Trophoblast cell (in vitro differentiated cells and primary cell): ENCODE measurements at regions not wholly inside any gene's neighbourhood (a gene's known extent, or its start where the extent isn't known, plus 50 kb on each side); places are given as distances from the start of the nearest gene placed in this dataset.

ENCODE experiments used
- DNase-seq, 2 donors: peaks; one replicate each; pipeline ENCODE4 v3.0.0-alpha.2; 2016
- H2AFZ ChIP-seq: 2 replicates; pipeline ENCODE4 v1.6.1; 2013; ENCODE audit warnings: low read length, moderate library complexity, mild to moderate bottlenecking; ENCODE audit not compliant: insufficient read depth, poor library complexity
- H2AK5ac ChIP-seq: 2 replicates; pipeline ENCODE4 v1.6.1; 2013; ENCODE audit warnings: mild to moderate bottlenecking, low read length
- H2BK120ac ChIP-seq: 2 replicates; pipeline ENCODE4 v1.6.1; 2013; ENCODE audit warnings: low read length, mild to moderate bottlenecking, moderate library complexity; ENCODE audit not compliant: insufficient read depth, poor library complexity
- H2BK12ac ChIP-seq: 2 replicates; pipeline ENCODE4 v1.6.1; 2013; ENCODE audit warnings: mild to moderate bottlenecking, low read length, moderate library complexity
- H2BK5ac ChIP-seq: 2 replicates; pipeline ENCODE4 v1.6.1; 2013; ENCODE audit warnings: low read length, low read depth, moderate library complexity, mild to moderate bottlenecking; ENCODE audit not compliant: poor library complexity
- H3K14ac ChIP-seq: 2 replicates; pipeline ENCODE4 v1.6.1; 2013; ENCODE audit warnings: mild to moderate bottlenecking, low read length
- H3K18ac ChIP-seq: 2 replicates; pipeline ENCODE4 v1.6.1; 2013; ENCODE audit warnings: mild to moderate bottlenecking, low read length
- H3K23ac ChIP-seq: 2 replicates; pipeline ENCODE4 v1.6.1; 2013; ENCODE audit warnings: low read length
- H3K27ac ChIP-seq: 2 replicates; pipeline ENCODE4 v1.5.1; 2013; ENCODE audit warnings: low read depth, mild to moderate bottlenecking, inconsistent platforms, low read length, moderate library complexity
- H3K27me3 ChIP-seq: 2 replicates; pipeline ENCODE4 v1.6.1; 2013; ENCODE audit warnings: inconsistent platforms, mild to moderate bottlenecking, low read length, moderate library complexity; ENCODE audit not compliant: insufficient read depth
- H3K36me3 ChIP-seq, 2 experiments: 1 replicate in 1 of 2; 2 replicates in 1 of 2; pipeline ENCODE4 v1.6.1; 2013; ENCODE audit warnings: low read length in 2 of 2, mild to moderate bottlenecking in 2 of 2, moderate library complexity in 1 of 2; ENCODE audit not compliant: insufficient read depth in 2 of 2, control insufficient read depth in 1 of 2
- H3K4ac ChIP-seq: 2 replicates; pipeline ENCODE4 v1.6.1; 2013; ENCODE audit warnings: low read depth, mild to moderate bottlenecking, low read length, moderate library complexity
- H3K4me1 ChIP-seq, 2 experiments: 1 replicate in 1 of 2; 2 replicates in 1 of 2; pipeline ENCODE4 v1.6.1; 2013; ENCODE audit warnings: low read length in 2 of 2, mild to moderate bottlenecking in 2 of 2, moderate library complexity in 1 of 2; ENCODE audit not compliant: insufficient read depth in 2 of 2, control insufficient read depth in 1 of 2
- H3K4me2 ChIP-seq: 2 replicates; pipeline ENCODE4 v1.6.1; 2013; ENCODE audit warnings: inconsistent platforms, mild to moderate bottlenecking, low read length, moderate library complexity
- H3K4me3 ChIP-seq: 2 replicates; pipeline ENCODE4 v1.5.1; 2013; ENCODE audit warnings: mild to moderate bottlenecking, low read depth, low read length, inconsistent platforms
- H3K79me1 ChIP-seq: one replicate; pipeline ENCODE4 v1.6.1; 2013; ENCODE audit warnings: low read length
- H3K79me2 ChIP-seq: 2 replicates; pipeline ENCODE4 v1.6.1; 2013; ENCODE audit warnings: low read length, mild to moderate bottlenecking; ENCODE audit not compliant: control insufficient read depth, insufficient read depth, poor library complexity
- H3K9ac ChIP-seq: 2 replicates; pipeline ENCODE4 v1.6.1; 2013; ENCODE audit warnings: mild to moderate bottlenecking, low read length
- H3K9me3 ChIP-seq: 2 replicates; pipeline ENCODE4 v1.6.1; 2013; ENCODE audit warnings: low read depth, mild to moderate bottlenecking, control low read depth, inconsistent platforms, low read length; ENCODE audit not compliant: insufficient read depth
- H4K12ac ChIP-seq: 2 replicates; pipeline ENCODE4 v1.6.1; 2013; ENCODE audit warnings: low read depth, mild to moderate bottlenecking, low read length, moderate library complexity
- H4K8ac ChIP-seq: 2 replicates; pipeline ENCODE4 v1.6.1; 2013; ENCODE audit warnings: low read depth, mild to moderate bottlenecking, low read length, moderate library complexity
- H4K91ac ChIP-seq: one replicate; pipeline ENCODE4 v1.6.1; 2013; ENCODE audit warnings: low read depth, mild to moderate bottlenecking, low read length, moderate library complexity
- WGBS: extraction: QIAGEN DNeasy Blood & Tissue Kit; methylation state at CpG from one replicate; pipeline ENCODE4 v1.1.7; 2013; ENCODE audit warnings: missing lambda C conversion rate; ENCODE audit not compliant: insufficient read length, insufficient coverage; ENCODE audit errors: extremely low coverage; 5-methylcytosine and 5-hydroxymethylcytosine counted together

DNA sequence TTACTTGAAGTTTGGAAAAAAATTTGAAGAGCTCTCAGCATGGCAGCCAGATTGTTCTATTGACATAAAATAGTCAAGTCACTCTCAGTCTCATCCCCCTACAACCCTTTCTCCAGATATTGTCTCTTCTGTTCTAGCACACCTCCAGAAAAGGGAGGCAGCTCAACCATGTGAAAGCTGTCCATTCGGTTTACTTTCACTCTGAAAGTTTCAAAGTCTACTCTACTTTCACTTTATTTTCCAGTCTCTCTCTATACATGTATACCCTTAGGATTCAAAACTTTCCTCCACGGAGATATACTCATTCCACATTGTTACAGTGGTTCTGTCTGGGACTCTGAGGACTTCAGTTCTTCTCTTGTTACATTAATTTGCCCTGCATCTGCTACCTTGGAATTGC, 111.0 kb upstream of the STAC start:
- Histone ChIP-seq H3K79me2 (no peaks in the 10 kb centered on the region), H4K8ac (no peak overlapping the region), H2BK12ac (no peak overlapping the region), H3K4me2 (no peak overlapping the region), H3K4me3 (no peak overlapping the region), H2BK5ac (no peak overlapping the region), H3K18ac (no peak overlapping the region), H3K9me3 (no peaks in the 10 kb centered on the region), H4K12ac (no peak overlapping the region), H2AK5ac (no peak overlapping the region), H3K27me3 (no peaks in the 10 kb centered on the region), H3K79me1 (no peaks in the 10 kb centered on the region), H2AFZ (no peak overlapping the region), H2BK120ac (no peak overlapping the region), H3K4me1 (no peaks in the 10 kb centered on the region), H3K27ac (no peak overlapping the region), H3K9ac (no peak overlapping the region), H3K4ac (no peak overlapping the region), H3K14ac (no peak overlapping the region), H4K91ac (no peak overlapping the region), H3K36me3 (no peaks in the 10 kb centered on the region), H3K23ac (no peak overlapping the region)
- no peak for DNase-seq
- no CpG with 5 or more reads among the region's 2 CpGs for WGBS

DNA sequence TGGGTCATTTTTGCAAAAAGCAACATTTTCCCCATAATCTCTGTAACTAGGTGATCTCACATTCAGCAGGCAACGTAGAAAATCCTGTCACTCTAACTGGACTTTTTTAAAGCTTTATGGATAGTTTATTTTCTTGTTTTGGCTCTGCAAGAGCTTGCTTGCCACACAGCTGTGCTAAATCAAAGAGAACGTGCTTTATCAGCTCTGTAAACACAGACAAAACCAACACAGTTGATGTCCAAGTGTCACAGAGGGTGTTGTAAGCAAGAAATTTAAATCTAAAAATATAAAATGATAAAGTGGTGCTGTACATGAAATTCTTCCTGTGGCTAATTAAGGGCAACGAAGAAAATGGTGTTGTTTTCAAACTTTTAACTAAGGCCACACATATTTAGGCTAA, 97.5 kb upstream of the STAC start:
- H3K23ac ChIP-seq: no peak overlapping the region
- WGBS: no CpG with 5 or more reads among the region's 3 CpGs
- no peak overlapping the region for H3K27ac ChIP-seq

DNA sequence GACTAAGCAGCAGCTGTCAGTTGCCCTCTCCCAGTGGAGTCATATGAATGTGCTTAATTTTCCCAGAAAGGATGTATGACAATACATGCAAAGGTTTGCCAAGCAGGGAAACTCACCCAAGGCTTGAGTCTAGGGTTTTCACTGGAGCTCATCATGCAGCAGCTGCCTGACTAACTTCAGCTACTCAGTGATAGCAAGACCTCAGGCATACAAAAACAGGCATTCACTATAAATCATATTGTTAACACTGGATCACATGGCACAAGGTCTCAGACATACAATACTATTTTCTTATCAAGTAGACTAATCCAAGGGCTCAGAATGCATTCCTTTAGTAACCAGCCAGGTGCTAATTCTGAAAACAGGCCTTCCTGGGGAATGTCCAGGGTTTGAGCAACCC, 85.0 kb upstream of the STAC start:
- Histone ChIP-seq H3K9ac (no peak overlapping the region), H3K18ac (no peak overlapping the region), H3K36me3 (no peaks in the 10 kb centered on the region), H2AFZ (no peak overlapping the region), H3K4me3 (no peak overlapping the region), H3K14ac (no peak overlapping the region), H4K91ac (no peak overlapping the region), H3K79me1 (peaks cover 17% of the 10 kb centered on the region), H2BK120ac (peak overlapping the region; percentile 22), H3K4me2 (no peak overlapping the region), H2AK5ac (no peak overlapping the region), H3K27me3 (no peaks in the 10 kb centered on the region), H4K8ac (no peak overlapping the region), H3K9me3 (no peaks in the 10 kb centered on the region), H2BK12ac (no peak overlapping the region), H3K4ac (no peak overlapping the region), H4K12ac (no peak overlapping the region), H2BK5ac (peak overlapping the region; percentile 56), H3K79me2 (no peaks in the 10 kb centered on the region), H3K23ac (no peak overlapping the region), H3K4me1 (peaks cover 0 to 6% of the 10 kb centered on the region in 2 experiments), H3K27ac (peak overlapping the region; percentile 78)
- DNase-seq: peak; percentile 8 to 15

More for the DNA sequence above, 97.5 kb upstream of the STAC start:
- Histone ChIP-seq H3K18ac (no peak overlapping the region), H3K4me1 (no peaks in the 10 kb centered on the region), H3K9me3 (no peaks in the 10 kb centered on the region), H3K4me2 (no peak overlapping the region), H3K36me3 (no peaks in the 10 kb centered on the region), H2BK12ac (no peak overlapping the region), H2AFZ (no peak overlapping the region), H2AK5ac (no peak overlapping the region), H2BK5ac (no peak overlapping the region), H3K9ac (no peak overlapping the region), H2BK120ac (no peak overlapping the region), H3K79me1 (no peaks in the 10 kb centered on the region), H4K12ac (no peak overlapping the region), H3K14ac (no peak overlapping the region), H4K8ac (no peak overlapping the region), H3K4me3 (no peak overlapping the region), H3K79me2 (no peaks in the 10 kb centered on the region), H3K27me3 (no peaks in the 10 kb centered on the region), H4K91ac (no peak overlapping the region), H3K4ac (no peak overlapping the region)
- DNase-seq: no peak

GRCh38 chr3:36297195-36297594, 83.1 kb upstream of the STAC start:
- Histone ChIP-seq H3K9ac (no peak overlapping the region), H4K91ac (no peak overlapping the region), H3K79me1 (peaks cover 17% of the 10 kb centered on the region), H2BK12ac (no peak overlapping the region), H3K18ac (no peak overlapping the region), H2AFZ (no peak overlapping the region), H3K4me3 (no peak overlapping the region), H3K4ac (no peak overlapping the region), H3K9me3 (no peaks in the 10 kb centered on the region), H4K8ac (no peak overlapping the region), H3K4me2 (no peak overlapping the region), H2AK5ac (no peak overlapping the region), H3K23ac (no peak overlapping the region), H3K79me2 (no peaks in the 10 kb centered on the region), H2BK120ac (no peak overlapping the region), H3K14ac (no peak overlapping the region), H3K27me3 (no peaks in the 10 kb centered on the region), H2BK5ac (no peak overlapping the region), H3K36me3 (no peaks in the 10 kb centered on the region), H3K27ac (peak overlapping the region; percentile 34), H4K12ac (no peak overlapping the region), H3K4me1 (peaks cover 0 to 6% of the 10 kb centered on the region in 2 experiments)
- no peak for DNase-seq
- WGBS: no CpG with 5 or more reads among the region's 3 CpGs
